Stomach (tissue), 8 donors: ENCODE measurements at regions not wholly inside any gene's neighbourhood (a gene's known extent, or its start where the extent isn't known, plus 50 kb on each side); places are given as distances from the start of the nearest gene placed in this dataset.
A peak's percentile ranks its signal among the peaks of the same experiment; 100 is the strongest.

Experiments
- DNase-seq, 2 donors: peaks; one replicate each; pipeline versions ENCODE4 v3.0.0 to v3.0.0-alpha.2; 2013 to 2019
- H3K27ac ChIP-seq, 5 donors: fragments of 200-600 bp in 4 of 5; sonication (generic) in 4 of 5; one replicate each; pipeline ENCODE4 v1.5.1; 2013 to 2019; ENCODE audit warnings: mild to moderate bottlenecking in 1 of 5, moderate library complexity in 1 of 5
- H3K27me3 ChIP-seq, 3 donors: fragments of 200-600 bp; sonication (generic); one replicate each; pipeline ENCODE4 v1.5.1; 2017 to 2019; ENCODE audit warnings: mixed run types in 1 of 3
- H3K36me3 ChIP-seq, 4 donors: fragments of 200-600 bp; sonication (generic); 1 replicate in 3 of 4; 2 replicates in 1 of 4; pipeline ENCODE4 v1.5.1; 2016 to 2019
- H3K4me1 ChIP-seq, 4 donors: fragments of 200-600 bp; sonication (generic); one replicate each; pipeline ENCODE4 v1.5.1; 2016 to 2019
- H3K4me3 ChIP-seq, 4 donors: fragments of 200-600 bp; sonication (generic) in 3 of 4; one replicate each; pipeline ENCODE4 v1.5.1; 2016 to 2019; ENCODE audit warnings: mild to moderate bottlenecking in 1 of 4
- H3K9me3 ChIP-seq, 4 donors: fragments of 200-600 bp; sonication (generic); one replicate each; pipeline ENCODE4 v1.5.1; 2016 to 2019
- EP300 ChIP-seq: sonication (generic); formaldehyde crosslinking; IDR thresholded peaks from one replicate; pipeline ENCODE4 v1.6.1; 2017; ENCODE audit warnings: antibody characterized with exemption
- POLR2A ChIP-seq, 4 donors: fragments of 450-650 bp; IDR thresholded peaks; one replicate each; pipeline ENCODE4 v1.6.1; 2016; ENCODE audit warnings: antibody characterized with exemption in 4 of 4, control low read depth in 2 of 4, mild to moderate bottlenecking in 1 of 4, moderate library complexity in 1 of 4
- POLR2AphosphoS5 ChIP-seq, 3 donors: sonication (generic); formaldehyde crosslinking; IDR thresholded peaks; one replicate each; pipeline ENCODE4 v1.6.1; 2016; ENCODE audit warnings: antibody characterized with exemption in 3 of 3
- WGBS, 5 donors: extraction: QIAGEN DNeasy Blood & Tissue Kit in 3 of 5; methylation state at CpG; one replicate each; pipeline versions ENCODE4 v1.1.5 to v1.1.7; 2013 to 2018; 5-methylcytosine and 5-hydroxymethylcytosine counted together
- intact Hi-C: fragments of 100-400 bp; cut with DNase I; formaldehyde crosslinking; loops from one replicate; pipeline ENCODE4 v1.15.1; 2023; ENCODE audit warnings: low total_unique reads
- TF ChIP-seq, protein P1 (sequence below), 7 experiments: fragments of 450-650 bp in 4 of 7; fragments of 200-600 bp in 3 of 7; sonication (generic) in 3 of 7; IDR thresholded peaks; one replicate each; pipeline ENCODE4 v1.5.1; 2016 to 2019; ENCODE audit warnings: antibody characterized with exemption in 7 of 7, control low read depth in 2 of 7, mild to moderate bottlenecking in 1 of 7
- donor health status: healthy with polysubstance abuse.
- donor health status: Bipolar disorder and iron deficiency.
- donor health status: healthy.

DNA sequence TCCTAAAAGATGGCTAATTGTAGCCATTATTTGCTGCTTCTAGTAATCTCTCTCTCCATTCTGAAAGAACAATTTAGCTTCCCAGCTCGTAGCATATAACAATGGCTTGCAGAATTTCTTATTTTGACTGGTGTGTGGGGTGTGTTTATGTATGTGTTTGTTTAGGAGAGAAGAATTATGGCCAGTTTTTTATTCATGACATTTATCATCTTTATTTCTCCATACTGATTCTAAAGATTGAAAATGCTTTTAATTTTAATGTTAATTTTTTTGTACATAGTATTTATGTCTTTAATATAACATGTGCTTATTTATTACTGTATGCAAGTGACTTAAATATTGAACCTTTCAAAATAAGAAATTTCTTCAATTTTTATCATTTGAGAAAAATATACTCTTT lies 115.8 kb upstream of the TMTC4 start:
- no peak for DNase-seq
- Histone ChIP-seq H3K4me1 (peaks cover 0 to 9% (median 0%) of the 10 kb centered on the region in 4 donors), H3K9me3 (peaks cover 0 to 6% (median 3%) of the 10 kb centered on the region in 4 donors), H3K27me3 (no peaks in the 10 kb centered on the region), H3K4me3 (no peak overlapping the region), H3K27ac (no peak overlapping the region), H3K36me3 (no peaks in the 10 kb centered on the region)
- intact Hi-C loops = no loop called here
- TF ChIP-seq POLR2A (IDR thresholded peaks at IDR 0.05) (no peak), POLR2AphosphoS5 (IDR thresholded peaks at IDR 0.05) (no peak), EP300 (no peak)
- TF ChIP-seq, protein P1, sequence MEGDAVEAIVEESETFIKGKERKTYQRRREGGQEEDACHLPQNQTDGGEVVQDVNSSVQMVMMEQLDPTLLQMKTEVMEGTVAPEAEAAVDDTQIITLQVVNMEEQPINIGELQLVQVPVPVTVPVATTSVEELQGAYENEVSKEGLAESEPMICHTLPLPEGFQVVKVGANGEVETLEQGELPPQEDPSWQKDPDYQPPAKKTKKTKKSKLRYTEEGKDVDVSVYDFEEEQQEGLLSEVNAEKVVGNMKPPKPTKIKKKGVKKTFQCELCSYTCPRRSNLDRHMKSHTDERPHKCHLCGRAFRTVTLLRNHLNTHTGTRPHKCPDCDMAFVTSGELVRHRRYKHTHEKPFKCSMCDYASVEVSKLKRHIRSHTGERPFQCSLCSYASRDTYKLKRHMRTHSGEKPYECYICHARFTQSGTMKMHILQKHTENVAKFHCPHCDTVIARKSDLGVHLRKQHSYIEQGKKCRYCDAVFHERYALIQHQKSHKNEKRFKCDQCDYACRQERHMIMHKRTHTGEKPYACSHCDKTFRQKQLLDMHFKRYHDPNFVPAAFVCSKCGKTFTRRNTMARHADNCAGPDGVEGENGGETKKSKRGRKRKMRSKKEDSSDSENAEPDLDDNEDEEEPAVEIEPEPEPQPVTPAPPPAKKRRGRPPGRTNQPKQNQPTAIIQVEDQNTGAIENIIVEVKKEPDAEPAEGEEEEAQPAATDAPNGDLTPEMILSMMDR (IDR thresholded peaks at IDR 0.05) = no peak
- 0 to 39% (median 34%) methylated on average over 1 of the region's 1 CpG for WGBS, 5 donors

DNA sequence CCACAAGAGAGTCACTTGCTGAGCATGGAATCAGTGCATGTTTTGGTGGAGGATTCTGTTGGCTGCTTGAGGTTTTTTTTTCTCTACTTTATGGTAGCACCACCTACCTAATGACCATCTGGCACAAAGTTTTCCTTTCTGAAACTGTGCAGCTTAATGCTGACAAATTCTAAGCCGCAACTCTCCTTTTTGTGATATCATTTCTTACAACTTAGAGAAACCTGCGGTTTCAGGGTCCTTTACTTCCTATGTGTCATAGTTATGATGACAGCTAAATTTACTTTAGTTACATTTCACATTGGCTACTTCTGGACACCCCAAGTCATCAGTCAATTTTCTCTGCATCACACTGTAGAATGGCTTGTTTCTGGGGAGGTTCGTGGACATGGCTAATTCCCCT lies 115.4 kb upstream of the TMTC4 start:
- peaks cover 0 to 9% (median 0%) of the 10 kb centered on the region in 4 donors for H3K4me1 ChIP-seq
- TF ChIP-seq, protein P1 (IDR thresholded peaks at IDR 0.05) = no peak
- no peak for TF ChIP-seq POLR2AphosphoS5 (IDR thresholded peaks at IDR 0.05)
- no peak for TF ChIP-seq EP300
- TF ChIP-seq POLR2A (IDR thresholded peaks at IDR 0.05) = no peak
- 38 to 63% (median 56%) methylated on average over 3 of the region's 3 CpGs for WGBS, 5 donors
- no peak overlapping the region for H3K4me3 ChIP-seq
- H3K9me3 ChIP-seq = peaks cover 0 to 6% (median 3%) of the 10 kb centered on the region in 4 donors
- H3K27ac ChIP-seq = no peak overlapping the region
- H3K36me3 ChIP-seq = no peaks in the 10 kb centered on the region
- H3K27me3 ChIP-seq = no peaks in the 10 kb centered on the region
- intact Hi-C loops = no loop called here
- no peak for DNase-seq

DNA sequence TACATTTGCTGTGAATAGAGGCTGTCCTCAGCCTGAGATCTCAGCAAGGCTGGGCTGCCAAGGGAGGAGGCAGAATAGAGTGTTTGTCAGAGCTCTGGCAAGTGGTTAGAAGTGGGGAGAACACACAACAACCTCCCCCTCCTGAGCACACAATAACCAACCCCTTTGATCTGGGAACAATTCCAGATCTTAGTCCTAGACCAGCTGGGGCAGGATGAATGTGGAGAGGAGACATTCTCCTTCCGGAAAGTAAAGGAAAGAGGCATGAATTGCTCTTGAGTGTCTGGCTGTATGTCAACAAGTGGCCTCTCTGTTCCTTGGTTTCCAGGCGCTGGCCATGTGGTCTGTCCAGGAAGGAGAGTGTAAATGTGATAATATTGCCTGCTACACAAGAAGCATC lies 114.9 kb upstream of the TMTC4 start:
- Histone ChIP-seq H3K9me3 (peaks cover 0 to 6% (median 3%) of the 10 kb centered on the region in 4 donors), H3K27me3 (no peaks in the 10 kb centered on the region), H3K36me3 (no peaks in the 10 kb centered on the region), H3K4me3 (no peak overlapping the region), H3K4me1 (peaks cover 0 to 9% (median 0%) of the 10 kb centered on the region in 4 donors), H3K27ac (no peak overlapping the region)
- peak; percentile 28 to 63 for DNase-seq
- TF ChIP-seq POLR2AphosphoS5 (IDR thresholded peaks at IDR 0.05) (no peak), EP300 (no peak), POLR2A (IDR thresholded peaks at IDR 0.05) (no peak)
- TF ChIP-seq, protein P1 (IDR thresholded peaks at IDR 0.05) = no peak
- WGBS, 5 donors = 5 to 23% (median 7%) methylated on average over 2 of the region's 2 CpGs
- intact Hi-C loops = no loop called here

DNA sequence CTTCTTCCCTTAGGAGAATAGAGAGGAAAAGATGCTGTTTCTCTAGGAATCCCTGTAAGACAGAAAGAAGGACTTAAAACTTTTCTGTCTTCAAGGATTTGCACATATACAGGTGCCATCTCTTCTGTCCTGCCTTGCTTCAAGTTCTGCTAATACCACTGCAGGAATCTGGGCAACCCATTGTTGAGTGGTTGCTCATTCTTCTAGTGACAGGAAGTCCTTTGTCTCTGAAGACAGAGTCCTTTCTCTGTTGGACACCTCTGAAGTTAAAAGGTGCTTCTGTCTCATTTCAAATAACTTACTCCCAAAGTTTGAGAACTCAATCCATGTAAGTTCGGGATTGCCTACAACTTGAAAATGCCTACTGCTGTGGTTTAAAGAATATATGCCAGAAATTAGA lies 114.4 kb upstream of the TMTC4 start:
- DNase-seq = no peak
- no peak overlapping the region for H3K4me3 ChIP-seq
- TF ChIP-seq EP300 (no peak), POLR2A (IDR thresholded peaks at IDR 0.05) (no peak), POLR2AphosphoS5 (IDR thresholded peaks at IDR 0.05) (no peak)
- TF ChIP-seq, protein P1 (IDR thresholded peaks at IDR 0.05) = no peak
- H3K4me1 ChIP-seq = peaks cover 0 to 9% (median 0%) of the 10 kb centered on the region in 4 donors
- intact Hi-C loops = no loop called here
- WGBS, 5 donors = 61 to 78% (median 70%) methylated on average over 1 of the region's 1 CpG
- H3K27me3 ChIP-seq = no peaks in the 10 kb centered on the region
- no peaks in the 10 kb centered on the region for H3K36me3 ChIP-seq
- no peak overlapping the region for H3K27ac ChIP-seq
- peaks cover 0 to 6% (median 3%) of the 10 kb centered on the region in 4 donors for H3K9me3 ChIP-seq
